GM12878 (cell line): ENCODE measurements at regions not wholly inside any gene's neighbourhood (a gene's known extent, or its start where the extent isn't known, plus 50 kb on each side); places are given as distances from the start of the nearest gene placed in this dataset.

Experiments used
- BACH1 ChIP-seq: fragments of 450-650 bp; IDR thresholded peaks from 2 replicates; pipeline ENCODE4 v1.6.1; 2017; ENCODE audit warnings: mild to moderate bottlenecking, borderline replicate concordance
- CREM ChIP-seq: IDR thresholded peaks from 2 replicates; pipeline ENCODE4 v1.6.1; 2014; ENCODE audit warnings: antibody characterized with exemption, low read depth
- MAX ChIP-seq: IDR thresholded peaks from 2 replicates; pipeline ENCODE4 v1.6.1; 2012; ENCODE audit warnings: low read depth, low read length, improper control_type of control experiment
- MXI1 ChIP-seq: fragments of 150-350 bp; IDR thresholded peaks from 2 replicates; pipeline ENCODE4 v1.6.1; 2011; ENCODE audit warnings: low read depth, mild to moderate bottlenecking, inconsistent platforms, low read length, improper control_type of control experiment
- POLR2A ChIP-seq: IDR thresholded peaks from 2 replicates; pipeline ENCODE4 v1.6.1; 2011; ENCODE audit warnings: low read depth, mild to moderate bottlenecking, low read length
- REST ChIP-seq: IDR thresholded peaks from 2 replicates; pipeline ENCODE4 v1.6.1; 2012; ENCODE audit warnings: mild to moderate bottlenecking, low read depth, low read length
- SIN3A ChIP-seq: IDR thresholded peaks from 2 replicates; pipeline ENCODE4 v1.6.1; 2012; ENCODE audit warnings: low read depth, low read length, improper control_type of control experiment
- ZBTB33 ChIP-seq: fragments of 450-650 bp; IDR thresholded peaks from 2 replicates; pipeline ENCODE4 v1.6.1; 2017; ENCODE audit warnings: mild to moderate bottlenecking
- TF ChIP-seq, protein P1 (sequence below), 3 experiments: IDR thresholded peaks in 2 of 3; conservative IDR thresholded peaks in 1 of 3; 2 replicates each; pipeline ENCODE4 v1.5.1; 2011; ENCODE audit warnings: low read depth in 3 of 3, low read length in 3 of 3, mild to moderate bottlenecking in 3 of 3, control low read depth in 2 of 3, moderate library complexity in 2 of 3, inconsistent platforms in 1 of 3, mixed read lengths in 1 of 3; ENCODE audit not compliant: control insufficient read depth in 2 of 3, insufficient read depth in 1 of 3; ENCODE audit errors: extremely low read depth in 1 of 3
- TF ChIP-seq, protein P2 (sequence below): IDR thresholded peaks from 2 replicates; pipeline ENCODE4 v1.6.1; 2011; ENCODE audit warnings: low read depth, low read length, improper control_type of control experiment, borderline replicate concordance

DNA sequence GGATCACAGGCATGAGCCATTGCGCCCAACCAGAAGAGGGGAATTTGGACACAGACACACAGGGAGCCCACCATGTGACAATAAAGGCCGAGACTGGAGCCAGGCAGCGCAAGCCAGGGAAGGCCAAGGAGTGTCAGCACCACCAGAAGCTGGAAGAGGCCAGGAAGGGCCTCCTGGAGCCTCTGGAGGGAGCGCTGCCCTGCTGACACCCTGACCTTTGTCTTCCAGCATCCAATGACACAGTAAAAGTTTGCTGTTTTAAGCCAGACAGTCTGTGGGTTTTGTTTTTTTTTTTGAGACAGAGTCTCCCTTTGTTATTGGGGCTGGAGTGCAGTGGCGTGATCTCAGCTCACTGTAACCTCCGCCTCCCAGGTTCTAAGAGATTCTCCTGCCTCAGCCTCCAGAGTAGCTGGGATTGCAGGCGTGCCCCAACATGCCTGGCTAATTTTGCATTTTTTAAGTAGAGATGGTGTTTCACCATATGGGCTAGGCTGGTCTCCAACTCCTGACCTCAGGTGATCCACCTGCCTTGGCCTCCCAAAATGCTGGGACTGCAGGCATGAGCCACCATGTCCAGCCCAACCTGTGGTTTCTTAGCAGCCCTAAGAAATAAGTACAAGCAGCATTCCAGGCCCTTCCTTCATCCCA is 215.8 kb downstream of the CTTN start:
- TF ChIP-seq, protein P1, sequence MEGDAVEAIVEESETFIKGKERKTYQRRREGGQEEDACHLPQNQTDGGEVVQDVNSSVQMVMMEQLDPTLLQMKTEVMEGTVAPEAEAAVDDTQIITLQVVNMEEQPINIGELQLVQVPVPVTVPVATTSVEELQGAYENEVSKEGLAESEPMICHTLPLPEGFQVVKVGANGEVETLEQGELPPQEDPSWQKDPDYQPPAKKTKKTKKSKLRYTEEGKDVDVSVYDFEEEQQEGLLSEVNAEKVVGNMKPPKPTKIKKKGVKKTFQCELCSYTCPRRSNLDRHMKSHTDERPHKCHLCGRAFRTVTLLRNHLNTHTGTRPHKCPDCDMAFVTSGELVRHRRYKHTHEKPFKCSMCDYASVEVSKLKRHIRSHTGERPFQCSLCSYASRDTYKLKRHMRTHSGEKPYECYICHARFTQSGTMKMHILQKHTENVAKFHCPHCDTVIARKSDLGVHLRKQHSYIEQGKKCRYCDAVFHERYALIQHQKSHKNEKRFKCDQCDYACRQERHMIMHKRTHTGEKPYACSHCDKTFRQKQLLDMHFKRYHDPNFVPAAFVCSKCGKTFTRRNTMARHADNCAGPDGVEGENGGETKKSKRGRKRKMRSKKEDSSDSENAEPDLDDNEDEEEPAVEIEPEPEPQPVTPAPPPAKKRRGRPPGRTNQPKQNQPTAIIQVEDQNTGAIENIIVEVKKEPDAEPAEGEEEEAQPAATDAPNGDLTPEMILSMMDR (IDR thresholded peaks at IDR 0.05 in 2 of 3, conservative IDR thresholded peaks at IDR 0.05 in 1 of 3; ENCODE audit: control insufficient read depth in 2 of 3, extremely low read depth in 1 of 3, insufficient read depth in 1 of 3, low read depth in 3 of 3, low read length in 3 of 3), result no peak
- TF ChIP-seq SIN3A, result no peak
- TF ChIP-seq, protein P2, sequence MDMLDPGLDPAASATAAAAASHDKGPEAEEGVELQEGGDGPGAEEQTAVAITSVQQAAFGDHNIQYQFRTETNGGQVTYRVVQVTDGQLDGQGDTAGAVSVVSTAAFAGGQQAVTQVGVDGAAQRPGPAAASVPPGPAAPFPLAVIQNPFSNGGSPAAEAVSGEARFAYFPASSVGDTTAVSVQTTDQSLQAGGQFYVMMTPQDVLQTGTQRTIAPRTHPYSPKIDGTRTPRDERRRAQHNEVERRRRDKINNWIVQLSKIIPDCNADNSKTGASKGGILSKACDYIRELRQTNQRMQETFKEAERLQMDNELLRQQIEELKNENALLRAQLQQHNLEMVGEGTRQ, result no peak
- TF ChIP-seq CREM, result no peak
- TF ChIP-seq BACH1, result no peak
- no peak for TF ChIP-seq MXI1
- TF ChIP-seq ZBTB33, result no peak
- no peak for TF ChIP-seq POLR2A
- TF ChIP-seq REST, result no peak
- TF ChIP-seq MAX, result no peak
